Upper lobe of left lung (tissue), 6 donors: ENCODE measurements at regions not wholly inside any gene's neighbourhood (a gene's known extent, or its start where the extent isn't known, plus 50 kb on each side); places are given as distances from the start of the nearest gene placed in this dataset.
A peak's percentile ranks its signal among the peaks of the same experiment; 100 is the strongest.

ENCODE experiments used
- ATAC-seq, 2 donors: fragments of 200-7000 bp; cut with Tn5 transposase; one replicate each; pipeline ENCODE4 v1.9.1; 2022; ENCODE audit warnings: mild to moderate bottlenecking in 2 of 2, moderate library complexity in 2 of 2; ENCODE audit not compliant: low FRiP score in 2 of 2
- DNase-seq, 2 donors: peaks; one replicate each; pipeline ENCODE4 v3.0.0-alpha.2; 2019 to 2020
- H3K27ac ChIP-seq, 4 donors: fragments of 200-600 bp; sonication (generic); one replicate each; pipeline ENCODE4 v1.5.1; 2016 to 2019
- H3K27me3 ChIP-seq, 4 donors: fragments of 200-600 bp; sonication (generic); one replicate each; pipeline ENCODE4 v1.5.1; 2017 to 2019
- H3K36me3 ChIP-seq, 4 donors: fragments of 200-600 bp; sonication (generic); one replicate each; pipeline ENCODE4 v1.5.1; 2016 to 2019
- H3K4me1 ChIP-seq, 4 donors: fragments of 200-600 bp; sonication (generic); one replicate each; pipeline ENCODE4 v1.5.1; 2018 to 2019
- H3K4me3 ChIP-seq, 4 donors: fragments of 200-600 bp; sonication (generic); one replicate each; pipeline ENCODE4 v1.5.1; 2017 to 2019; ENCODE audit warnings: mild to moderate bottlenecking in 2 of 4, moderate library complexity in 1 of 4
- H3K9me3 ChIP-seq, 4 donors: fragments of 200-600 bp; sonication (generic); one replicate each; pipeline ENCODE4 v1.5.1; 2018 to 2019
- CTCF ChIP-seq, 6 experiments: fragments of 450-650 bp in 4 of 6; fragments of 200-600 bp in 2 of 6; sonication (generic) in 2 of 6; IDR thresholded peaks; one replicate each; pipeline ENCODE4 v1.5.1; 2016 to 2019; ENCODE audit warnings: antibody characterized with exemption in 6 of 6
- EP300 ChIP-seq, 4 donors: sonication (generic); formaldehyde crosslinking; IDR thresholded peaks; one replicate each; pipeline ENCODE4 v1.5.1; 2017; ENCODE audit warnings: antibody characterized with exemption in 4 of 4, control low read depth in 2 of 4
- POLR2A ChIP-seq, 4 donors: fragments of 450-650 bp; IDR thresholded peaks; one replicate each; pipeline ENCODE4 v1.5.1; 2016 to 2017; ENCODE audit warnings: antibody characterized with exemption in 4 of 4, mild to moderate bottlenecking in 2 of 4
- POLR2AphosphoS5 ChIP-seq, 2 donors: sonication (generic); formaldehyde crosslinking; IDR thresholded peaks; one replicate each; pipeline ENCODE4 v1.5.1; 2017; ENCODE audit warnings: antibody characterized with exemption in 2 of 2
- WGBS, 2 donors: methylation state at CpG; one replicate each; pipeline ENCODE4 v1.1.5; 2017 to 2018; 5-methylcytosine and 5-hydroxymethylcytosine counted together
- donor health status: DM: no; HTN: no; CAD: no; lungs with moderate emphysema.
- donor health status: DM: no; HTN: yes; CAD: no; lungs with severe emphysema.

DNA sequence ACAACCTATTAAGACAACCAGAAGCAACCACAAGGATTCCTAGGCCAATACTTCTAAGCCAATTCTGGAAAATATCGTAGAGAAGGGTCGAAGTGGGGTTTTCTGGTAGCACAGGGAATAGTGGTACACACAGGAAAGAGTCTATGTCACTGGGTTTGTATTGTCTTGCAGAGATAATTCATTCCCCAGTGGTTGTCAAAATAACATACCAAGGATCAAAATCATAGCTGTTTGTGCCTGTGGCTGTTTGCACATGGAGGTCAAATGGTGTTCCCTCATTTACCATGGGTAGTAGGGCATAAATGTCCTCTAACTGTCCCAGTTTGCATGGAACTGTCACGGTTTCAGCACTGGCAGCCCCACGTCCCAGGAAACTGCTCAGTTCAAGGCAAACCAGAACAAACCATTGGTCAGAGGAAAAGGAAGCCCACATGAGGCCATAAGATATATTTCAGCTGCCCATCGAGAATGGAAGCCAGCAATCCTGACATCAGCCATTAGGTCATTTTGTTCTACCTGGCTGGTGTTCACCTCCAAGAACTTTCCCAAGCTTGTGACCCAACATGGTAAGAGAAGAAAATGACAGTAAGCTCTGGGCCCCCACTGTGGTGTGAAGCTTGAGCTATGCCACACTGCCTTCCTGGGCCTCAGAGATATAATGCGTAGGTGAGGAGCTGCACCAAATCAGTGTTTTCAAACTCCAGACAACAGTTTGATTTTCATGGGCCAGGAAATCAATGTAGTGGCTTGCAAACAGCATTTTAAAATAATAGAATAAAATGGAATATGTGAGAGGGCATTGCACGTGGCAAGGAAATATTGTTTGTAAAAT lies 53.9 kb upstream of the NFE2L3 start:
- WGBS, 2 donors: 90 to 94% methylated on average over 7 of the region's 7 CpGs
- H3K27me3 ChIP-seq: no peaks in the 10 kb centered on the region
- DNase-seq (no peak), ATAC-seq (no peak)
- no peaks in the 10 kb centered on the region for H3K9me3 ChIP-seq
- H3K27ac ChIP-seq: no peak overlapping the region
- TF ChIP-seq CTCF (IDR thresholded peaks at IDR 0.05): no peak
- no peak for TF ChIP-seq POLR2A (IDR thresholded peaks at IDR 0.05)
- no peak for TF ChIP-seq EP300 (IDR thresholded peaks at IDR 0.05)
- no peak for TF ChIP-seq POLR2AphosphoS5 (IDR thresholded peaks at IDR 0.05)
- H3K4me1 ChIP-seq: no peaks in the 10 kb centered on the region
- no peaks in the 10 kb centered on the region for H3K36me3 ChIP-seq
- H3K4me3 ChIP-seq: no peak overlapping the region

- TF ChIP-seq EP300 (IDR thresholded peaks at IDR 0.05): no peak
- no peak for TF ChIP-seq POLR2AphosphoS5 (IDR thresholded peaks at IDR 0.05)
- no peak for TF ChIP-seq CTCF (IDR thresholded peaks at IDR 0.05)
- no peak for TF ChIP-seq POLR2A (IDR thresholded peaks at IDR 0.05)
- DNase-seq (peak in 1 of 2 donors; percentile 31), ATAC-seq (no peak)
- H3K4me1 ChIP-seq: peaks cover 0 to 4% (median 0%) of the 10 kb centered on the region in 4 donors
- H3K27ac ChIP-seq: no peak overlapping the region
- no peaks in the 10 kb centered on the region for H3K36me3 ChIP-seq
- H3K9me3 ChIP-seq: no peaks in the 10 kb centered on the region
- H3K4me3 ChIP-seq: no peak overlapping the region
- 83 to 86% methylated on average over 7 of the region's 7 CpGs for WGBS, 2 donors
- H3K27me3 ChIP-seq: no peaks in the 10 kb centered on the region
Observed at GRCh38 chr7:26099236-26099635, 52.8 kb upstream of the NFE2L3 start.

DNA sequence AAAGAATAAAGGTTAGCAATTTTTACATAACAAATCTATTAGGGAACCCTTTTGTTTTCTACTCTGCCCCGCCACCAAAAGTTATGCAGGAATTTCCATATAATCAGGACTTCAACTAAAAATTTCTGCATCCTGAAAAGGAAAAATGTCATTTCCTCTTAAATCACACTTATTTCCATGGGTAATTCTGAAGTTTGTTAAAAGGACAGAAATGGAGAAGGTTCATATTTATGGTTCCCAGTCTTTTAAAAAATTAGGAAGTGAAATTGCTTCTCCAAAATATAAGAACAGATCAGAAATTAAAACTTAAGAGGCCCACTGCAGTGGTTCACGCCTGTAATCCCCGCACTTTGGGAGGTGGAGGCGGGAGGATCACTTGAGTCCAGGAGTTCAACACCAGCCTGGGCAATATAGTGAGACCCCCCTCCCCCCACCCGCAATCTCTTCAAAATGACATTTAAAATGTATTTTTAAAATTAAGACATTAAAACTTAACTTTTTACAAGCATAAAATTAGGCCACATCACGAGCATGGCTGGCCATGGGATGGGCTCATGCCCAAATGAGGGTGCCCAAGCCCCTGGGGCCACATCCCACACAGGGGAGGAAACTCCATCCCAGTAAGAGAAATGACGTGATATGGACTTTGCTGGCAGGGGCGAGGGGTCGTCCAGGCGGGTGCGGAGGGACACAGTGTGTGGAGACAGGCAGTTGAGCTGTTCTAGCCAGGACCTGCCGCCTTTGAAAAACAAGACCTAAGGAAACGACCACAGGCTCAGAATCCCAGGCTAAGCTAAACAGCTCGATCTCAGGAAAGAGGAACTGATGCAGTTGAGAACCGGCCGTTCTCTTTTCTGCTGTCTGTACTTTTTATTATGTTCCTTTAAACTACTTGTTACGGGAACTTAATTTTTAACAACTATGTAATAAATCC lies 51.3 kb upstream of the NFE2L3 start:
- H3K36me3 ChIP-seq: no peaks in the 10 kb centered on the region
- TF ChIP-seq POLR2AphosphoS5 (IDR thresholded peaks at IDR 0.05) (no peak), CTCF (IDR thresholded peaks at IDR 0.05) (no peak), POLR2A (IDR thresholded peaks at IDR 0.05) (no peak), EP300 (IDR thresholded peaks at IDR 0.05) (no peak)
- H3K27me3 ChIP-seq: no peaks in the 10 kb centered on the region
- ATAC-seq: peak; percentile 55 to 75
- DNase-seq: peak; percentile 33 to 40
- peak overlapping the region in 1 of 4 donors; percentile 4 for H3K4me3 ChIP-seq
- WGBS, 2 donors: 70% methylated on average over 17 of the region's 17 CpGs
- H3K4me1 ChIP-seq: peaks cover 0 to 4% (median 0%) of the 10 kb centered on the region in 4 donors
- H3K27ac ChIP-seq: peak overlapping the region; percentile 58 to 76 (median 72)
- no peaks in the 10 kb centered on the region for H3K9me3 ChIP-seq

- peak; percentile 41 to 79 for ATAC-seq
- peak in 1 of 2 donors; percentile 53 for DNase-seq
- WGBS, 2 donors: 43 to 52% methylated on average over 16 of the region's 16 CpGs
- TF ChIP-seq POLR2AphosphoS5 (IDR thresholded peaks at IDR 0.05): no peak
- no peak for TF ChIP-seq CTCF (IDR thresholded peaks at IDR 0.05)
- peak in 1 of 4 donors; percentile 50 for TF ChIP-seq POLR2A (IDR thresholded peaks at IDR 0.05)
- no peak for TF ChIP-seq EP300 (IDR thresholded peaks at IDR 0.05)
- H3K36me3 ChIP-seq: no peaks in the 10 kb centered on the region
- H3K27ac ChIP-seq: peak overlapping the region; percentile 58 to 76 (median 72)
- no peaks in the 10 kb centered on the region for H3K27me3 ChIP-seq
- no peaks in the 10 kb centered on the region for H3K9me3 ChIP-seq
- peaks cover 0 to 4% (median 0%) of the 10 kb centered on the region in 4 donors for H3K4me1 ChIP-seq
- peak overlapping the region in 3 of 4 donors; percentile 4 to 19 (median 7) for H3K4me3 ChIP-seq
Observed at GRCh38 chr7:26101361-26102151, 50.4 kb upstream of the NFE2L3 start.
